OCI-M1 (cell line): ENCODE measurements at regions not wholly inside any gene's neighbourhood (a gene's known extent, or its start where the extent isn't known, plus 50 kb on each side); places are given as distances from the start of the nearest gene placed in this dataset.
A peak's percentile ranks its signal among the peaks of the same experiment; 100 is the strongest.

Source experiments
- DNase-seq: peaks from one replicate; lab custom pipeline; 2025; lab: John Stamatoyannopoulos, UW

DNA sequence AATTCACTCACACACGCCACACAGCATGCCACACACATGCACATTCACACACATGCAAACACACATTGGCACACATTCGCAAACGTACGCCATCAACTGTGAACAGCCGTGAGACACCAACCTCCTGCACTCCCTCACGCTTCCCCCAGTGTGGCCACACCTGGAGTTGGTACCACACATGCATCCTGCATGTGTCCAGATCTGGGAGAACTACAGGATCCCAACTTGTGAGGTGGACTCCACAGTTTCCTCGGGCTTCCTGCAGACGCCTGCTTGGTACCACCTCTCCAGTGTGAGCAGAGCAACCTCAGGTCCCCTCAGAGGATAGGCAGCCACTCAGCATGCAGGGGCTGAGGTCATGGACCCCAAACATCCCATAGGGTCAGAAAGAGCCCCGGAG is 239.0 kb downstream of the EIPR1 start:
- no peak for DNase-seq

DNA sequence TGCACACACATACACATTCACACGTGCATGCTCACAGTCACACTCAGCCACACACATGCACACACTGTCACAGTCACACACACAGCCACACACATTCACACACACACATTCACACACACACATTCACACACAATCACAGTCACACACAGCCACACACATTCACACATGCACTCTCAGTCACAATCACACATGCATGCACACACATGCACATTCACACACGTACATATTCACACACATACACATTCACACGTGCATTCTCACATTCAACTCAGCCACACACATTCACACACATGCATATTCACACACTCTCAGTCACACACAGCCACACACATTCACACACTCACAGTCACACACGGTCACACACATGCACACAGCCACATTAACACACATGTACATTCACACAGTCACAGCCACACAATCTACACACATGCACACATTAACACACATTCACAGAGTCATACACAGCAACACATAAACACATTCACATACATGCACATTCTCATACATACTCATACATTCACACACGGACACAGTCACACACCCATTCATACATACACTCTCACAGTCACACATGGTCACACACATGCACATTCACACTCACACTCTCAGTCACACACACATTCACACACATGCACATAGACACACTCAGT is 239.8 kb downstream of the EIPR1 start:
- DNase-seq, result no peak

DNA sequence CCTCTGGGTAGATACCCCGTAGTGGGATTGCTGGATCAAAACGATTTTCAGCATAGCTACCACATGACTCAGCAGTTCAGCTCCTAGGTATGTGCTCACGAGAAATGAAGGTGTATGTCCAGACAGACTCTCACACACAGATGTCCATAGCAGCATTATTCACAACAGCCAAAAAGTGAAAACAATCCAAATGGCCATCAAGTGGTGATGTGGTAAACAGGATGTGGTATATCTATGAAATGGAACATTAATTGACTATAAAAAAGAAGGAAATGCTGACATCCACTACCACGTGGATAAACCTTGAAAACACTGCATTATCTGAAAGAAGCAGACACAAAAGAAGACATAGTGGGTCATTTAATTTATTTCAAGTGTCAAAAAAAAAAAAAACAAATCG is 241.9 kb downstream of the EIPR1 start:
- no peak for DNase-seq

DNA sequence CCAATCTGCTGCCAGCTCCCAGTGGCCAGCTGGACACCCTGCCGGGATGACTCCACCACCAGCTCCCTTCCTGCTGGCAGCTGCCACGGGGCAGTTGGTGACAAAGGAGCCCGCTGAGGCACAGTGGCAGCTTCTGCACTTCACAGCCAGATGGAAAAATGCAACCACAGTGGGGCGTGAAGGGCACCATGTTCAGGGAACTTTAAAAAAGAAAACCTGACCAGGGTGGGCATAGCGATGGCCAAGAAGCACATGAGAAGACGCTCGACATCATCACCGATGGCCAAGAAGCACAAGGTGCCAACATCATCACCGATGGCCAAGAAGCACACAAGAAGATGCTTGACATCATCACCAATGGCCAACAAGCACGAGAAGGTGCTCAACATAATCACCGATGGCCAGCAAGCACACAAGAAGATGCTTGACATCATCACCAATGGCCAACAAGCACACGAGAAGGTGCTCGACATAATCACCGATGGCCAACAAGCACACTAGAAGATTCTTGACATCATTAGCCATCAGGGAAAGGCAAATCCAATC is 243.5 kb downstream of the EIPR1 start:
- DNase-seq, result no peak

DNA sequence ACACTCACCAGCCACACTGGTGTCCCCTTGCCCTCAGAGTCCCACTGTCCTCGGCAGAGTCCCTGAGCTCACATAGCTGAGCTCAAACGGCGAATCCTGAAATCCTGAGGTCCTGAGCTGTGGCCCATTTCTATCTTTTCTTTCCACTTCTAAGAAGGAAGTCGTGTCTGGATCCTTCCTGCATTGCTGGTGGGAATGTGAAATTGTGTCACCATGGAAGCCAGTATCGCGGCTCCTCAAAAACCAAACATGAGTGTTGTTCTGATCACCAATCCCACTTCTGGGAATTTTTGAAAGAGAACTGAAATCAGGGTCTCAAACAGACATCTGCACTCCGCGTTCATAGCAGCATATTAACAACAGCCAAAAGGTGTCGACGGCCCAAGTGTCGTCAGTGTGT is 244.7 kb downstream of the EIPR1 start:
- no peak for DNase-seq

DNA sequence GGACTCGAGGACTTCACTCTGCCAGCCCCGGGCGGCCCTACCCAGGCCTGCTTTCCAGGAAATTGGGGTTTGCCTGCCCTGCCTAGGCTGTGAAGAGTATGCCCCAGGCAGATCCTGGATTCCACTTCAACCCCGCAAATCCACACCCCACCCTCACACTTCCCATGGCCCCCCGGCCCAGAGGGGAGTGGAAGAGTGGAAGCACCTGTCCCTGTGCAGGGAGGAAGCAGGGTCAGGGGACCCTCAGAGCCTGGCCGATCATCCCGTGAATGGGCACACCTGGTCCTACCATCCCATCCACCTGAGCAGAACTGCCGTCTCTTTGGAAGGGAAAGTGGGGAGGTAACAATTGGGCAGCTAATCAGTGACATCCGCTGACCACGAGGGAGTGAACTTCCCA is 245.2 kb downstream of the EIPR1 start:
- no peak for DNase-seq

DNA sequence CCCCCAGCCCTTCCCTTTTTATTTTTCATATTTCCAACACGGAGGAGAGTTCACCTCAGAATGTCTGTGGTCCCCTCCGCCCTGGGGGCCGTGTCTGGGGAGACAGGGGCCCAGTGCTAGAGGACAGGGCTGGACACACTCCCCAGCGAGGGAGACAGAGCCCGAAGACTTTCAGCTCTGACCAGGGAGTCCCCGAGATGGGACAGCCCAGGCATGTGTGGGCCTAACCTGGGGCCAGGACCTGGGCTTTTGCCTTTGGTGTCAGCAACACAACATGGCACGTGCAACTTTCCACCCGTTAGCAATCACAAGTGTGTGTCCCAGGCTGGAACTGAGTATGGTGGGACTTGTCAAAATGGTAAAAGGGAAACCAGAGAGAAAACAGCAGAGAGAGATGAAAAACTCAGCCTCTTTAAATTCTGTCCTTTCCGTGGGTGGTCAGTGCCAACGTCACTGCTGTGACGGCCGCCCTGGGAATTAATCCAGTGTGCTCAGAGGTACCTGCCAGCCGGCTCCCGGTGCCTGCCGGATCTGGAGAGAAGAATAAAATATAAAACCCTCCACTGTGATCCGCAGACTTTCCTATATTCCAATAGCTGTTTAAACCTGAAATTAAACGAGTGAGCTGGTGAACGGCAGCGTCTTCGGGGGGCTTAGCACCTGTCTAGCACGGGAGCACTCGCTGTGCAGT is 245.8 kb downstream of the EIPR1 start:
- DNase-seq, result no peak

DNA sequence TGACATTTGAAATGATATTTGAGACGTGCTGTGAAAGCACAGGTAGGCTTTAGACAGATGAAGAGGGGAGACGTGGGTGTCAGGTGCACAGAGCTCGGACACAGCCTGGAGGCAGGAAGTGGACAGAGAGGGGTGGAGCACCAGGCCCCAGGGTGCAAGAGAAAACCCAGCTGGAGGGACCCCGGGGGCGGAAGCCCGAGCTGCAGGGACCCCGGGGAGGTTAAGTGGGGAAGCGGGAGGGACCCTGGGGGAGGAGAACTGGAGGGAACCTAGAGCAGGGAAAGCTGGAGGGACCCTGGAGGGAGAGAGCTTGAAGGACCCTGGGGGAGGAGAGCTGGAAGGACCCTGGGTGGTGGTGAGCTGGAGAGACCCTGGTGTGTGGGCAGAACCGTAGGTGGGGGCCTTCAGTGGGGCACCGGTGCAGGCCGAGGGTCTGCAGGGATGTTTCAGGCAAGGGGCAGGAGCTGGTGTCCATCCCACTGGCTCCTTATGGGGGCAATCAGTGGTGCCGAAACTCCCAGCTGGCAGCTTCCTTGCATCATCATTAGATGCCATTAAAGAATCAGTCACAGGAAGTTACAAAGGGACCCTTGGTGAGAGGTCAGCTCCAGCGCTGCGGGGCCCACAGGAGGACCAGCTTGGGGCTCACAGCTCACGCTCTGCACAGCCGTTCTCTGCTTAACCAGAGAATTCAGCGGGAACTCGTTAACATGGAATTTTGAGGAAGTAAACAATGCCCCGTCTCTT is 246.6 kb downstream of the EIPR1 start:
- no peak for DNase-seq

DNA sequence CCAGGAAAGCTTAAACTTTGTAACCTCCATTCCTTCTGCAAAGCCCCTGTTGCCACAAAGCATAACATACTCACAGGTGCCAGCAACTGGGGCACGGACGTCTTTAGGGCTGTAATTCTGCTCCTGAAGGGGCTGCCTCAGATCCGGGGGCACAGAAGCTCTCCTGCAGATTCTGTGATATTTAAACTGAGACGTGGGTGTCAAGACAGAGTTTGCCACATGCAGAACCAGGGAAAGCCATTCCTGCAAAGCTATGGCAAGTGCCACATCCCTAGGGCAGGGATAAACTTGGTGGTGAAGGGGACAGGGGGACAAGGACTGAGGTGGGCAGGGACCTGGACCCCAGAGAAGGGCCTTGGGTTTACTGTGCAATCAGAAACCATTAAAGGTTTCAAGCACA is 247.2 kb downstream of the EIPR1 start:
- no peak for DNase-seq

DNA sequence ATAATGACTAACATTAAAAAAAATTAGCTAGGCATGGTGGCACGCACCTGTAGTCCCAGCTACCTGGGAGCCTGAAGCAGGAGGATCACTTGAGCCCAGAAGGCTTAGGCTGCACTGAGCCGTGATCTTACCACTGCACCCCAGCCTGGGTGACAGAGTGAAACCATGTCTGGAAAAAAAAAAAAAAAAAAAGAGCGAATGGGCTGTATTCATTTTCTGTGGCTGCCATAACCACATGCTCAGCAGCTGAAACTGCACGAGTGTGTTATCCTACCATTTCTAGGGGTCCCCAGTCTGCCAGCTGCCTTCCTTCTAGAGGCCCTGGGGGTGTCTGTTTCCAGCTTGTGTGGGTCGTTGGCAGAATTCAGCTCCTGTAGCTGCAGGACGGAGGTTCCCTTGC is 247.8 kb downstream of the EIPR1 start:
- no peak for DNase-seq

DNA sequence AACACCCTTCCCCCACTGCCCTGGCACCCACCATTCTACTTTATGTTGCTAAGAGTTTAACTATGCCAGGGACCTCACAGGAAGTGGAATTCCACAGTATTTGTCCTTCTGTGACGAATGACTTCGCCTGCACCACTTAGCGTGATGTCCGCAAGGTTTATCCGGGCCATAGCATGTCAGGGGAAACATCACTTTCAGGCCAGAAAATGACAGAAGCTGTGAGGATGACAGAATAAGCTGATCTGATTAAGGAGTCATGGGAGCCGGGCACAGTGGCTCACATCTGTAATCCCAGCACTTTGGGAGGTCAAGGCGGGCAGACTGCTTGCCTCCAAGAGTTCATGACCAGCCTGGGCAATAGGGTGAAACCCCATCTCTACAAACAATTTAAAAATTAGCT is 248.8 kb downstream of the EIPR1 start:
- no peak for DNase-seq

DNA sequence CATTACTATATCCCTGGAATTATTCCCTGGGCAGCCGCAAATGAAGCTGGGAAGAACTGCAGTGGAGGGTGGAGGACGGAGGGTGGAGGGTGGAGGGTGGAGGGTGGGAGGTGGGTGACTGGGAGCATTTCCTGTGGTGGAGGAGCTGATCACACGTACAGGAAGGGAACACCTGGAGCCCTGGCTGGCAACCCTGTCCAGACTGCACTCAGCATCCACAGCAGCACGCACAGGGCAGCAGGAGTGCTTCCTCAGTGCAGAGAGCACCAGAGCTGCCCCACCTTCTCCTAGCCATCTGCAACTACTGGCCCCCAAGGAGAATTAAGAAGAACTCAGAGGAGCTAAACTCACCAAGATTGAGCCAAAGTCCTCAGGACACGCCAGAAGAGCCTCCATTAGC is 249.9 kb downstream of the EIPR1 start:
- no peak for DNase-seq

DNA sequence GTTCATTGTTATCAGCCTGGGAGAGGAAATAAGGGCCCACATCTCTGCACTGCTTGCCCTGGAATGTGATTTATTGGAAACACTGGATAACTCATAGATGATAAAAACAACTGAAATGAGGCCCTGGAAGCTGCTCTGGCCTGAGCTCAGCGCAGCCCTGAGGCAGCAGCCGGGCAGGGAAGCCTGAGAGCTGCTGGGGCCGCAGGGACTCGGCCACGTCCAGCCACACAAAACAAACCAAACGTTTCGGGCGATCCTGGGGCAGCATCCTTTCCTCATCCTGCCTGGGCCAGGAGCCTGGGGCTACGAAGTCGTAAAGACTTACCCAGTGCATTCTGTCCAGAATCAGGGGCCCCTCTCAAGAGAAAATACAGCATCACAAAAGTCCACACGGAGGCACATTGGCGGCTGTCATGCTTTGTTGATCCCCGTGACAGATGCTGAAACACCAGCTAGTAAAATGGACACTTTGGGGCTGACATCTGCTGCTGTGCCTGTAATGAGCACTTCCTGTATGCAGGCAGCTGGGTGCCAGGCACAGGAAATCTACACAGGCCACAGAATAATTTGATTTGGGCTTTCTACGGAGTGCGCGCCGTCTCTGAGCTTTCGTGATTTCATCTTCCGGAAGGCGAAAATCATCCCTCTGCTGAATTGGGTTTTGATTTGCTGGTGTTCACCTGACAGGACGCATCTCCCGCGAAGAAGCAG is 250.6 kb downstream of the EIPR1 start:
- no peak for DNase-seq

DNA sequence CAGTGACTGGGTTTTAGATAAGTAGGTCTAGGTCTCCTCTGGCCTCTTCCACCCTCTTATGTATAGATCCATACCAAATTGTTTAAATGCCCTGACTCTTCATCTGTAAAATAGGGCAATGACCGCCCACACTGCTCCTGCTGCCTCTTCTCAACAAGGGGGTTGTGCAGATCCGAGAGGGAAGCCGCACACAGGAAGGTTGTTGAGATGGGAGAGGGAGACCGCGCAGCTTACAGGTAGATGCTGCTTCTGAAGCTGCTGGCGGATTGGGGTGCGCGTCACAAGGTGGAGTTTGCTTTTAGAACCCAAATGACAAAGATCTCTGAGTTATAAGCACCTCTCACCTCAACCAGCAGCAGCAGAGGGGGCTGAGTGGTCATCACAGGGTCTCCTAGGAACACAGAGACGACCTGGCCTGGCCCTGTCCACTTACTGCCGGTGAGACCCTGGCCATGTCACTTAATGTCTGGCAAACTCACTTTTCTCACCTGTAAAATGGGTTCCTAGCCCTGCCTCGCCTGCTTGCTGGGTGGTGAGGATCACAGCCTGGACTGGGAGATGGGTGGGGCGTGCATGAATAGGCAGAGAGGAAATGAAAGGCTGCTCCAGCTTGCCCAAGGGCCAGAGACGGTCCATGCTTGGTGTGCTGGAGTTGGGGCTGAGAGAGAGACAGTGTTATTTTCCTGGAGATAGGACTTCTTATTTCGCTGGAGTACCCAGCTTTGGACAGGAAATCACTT is 251.3 kb downstream of the EIPR1 start:
- no peak for DNase-seq

DNA sequence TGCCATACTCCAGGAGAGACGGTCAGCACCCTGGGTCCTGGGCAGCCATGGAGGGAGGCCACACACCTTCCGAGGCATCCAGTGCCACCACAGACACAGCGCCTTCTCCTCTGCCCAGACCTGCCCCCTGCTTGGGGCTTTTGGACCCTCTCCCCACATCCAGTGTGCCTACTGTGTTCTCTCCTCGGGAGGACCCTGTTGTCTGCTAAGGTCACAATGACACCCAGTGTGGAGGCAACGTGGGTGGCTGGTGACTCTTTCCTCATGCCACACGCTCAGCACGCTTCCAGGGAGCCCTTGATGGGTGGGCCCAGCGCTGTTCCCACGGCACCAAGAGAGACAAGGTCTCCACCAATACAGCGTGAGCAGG is 251.9 kb downstream of the EIPR1 start:
- no peak for DNase-seq

DNA sequence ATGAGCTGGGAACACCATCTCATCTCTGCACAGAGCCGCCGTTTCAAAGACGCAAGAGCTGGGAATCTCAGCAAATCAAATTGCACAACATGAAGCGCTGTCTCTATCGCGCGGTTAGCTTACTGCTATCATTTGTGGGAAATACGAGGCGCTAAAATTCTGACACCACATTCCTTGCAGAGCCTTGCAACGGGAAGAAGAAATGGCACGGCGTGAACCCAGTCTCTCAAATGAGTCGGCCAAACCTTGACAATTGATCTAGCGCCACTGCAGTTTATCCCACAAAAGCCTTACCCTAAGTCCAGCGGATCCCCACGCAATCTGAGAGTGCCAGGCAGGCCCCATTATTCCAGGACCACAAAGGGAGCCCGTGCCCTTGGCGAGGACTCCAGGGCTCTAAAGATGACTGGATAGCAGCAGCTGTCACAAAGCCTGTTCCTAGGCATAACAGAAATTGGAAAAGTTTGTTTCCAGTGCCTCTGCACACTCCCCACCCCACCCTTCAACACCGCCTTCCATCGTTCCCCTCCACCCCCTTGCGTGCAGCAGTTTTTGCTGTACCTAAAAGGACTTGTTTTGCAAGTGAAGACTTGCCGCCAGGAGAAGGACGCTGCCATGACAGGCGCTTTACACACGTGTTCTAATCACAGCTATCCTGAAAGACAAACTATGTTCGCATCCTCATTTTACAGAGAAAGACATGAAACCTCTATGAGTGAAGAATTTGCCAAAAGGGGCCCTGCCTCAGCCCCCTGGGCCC is 252.4 kb downstream of the EIPR1 start:
- DNase-seq, result no peak

DNA sequence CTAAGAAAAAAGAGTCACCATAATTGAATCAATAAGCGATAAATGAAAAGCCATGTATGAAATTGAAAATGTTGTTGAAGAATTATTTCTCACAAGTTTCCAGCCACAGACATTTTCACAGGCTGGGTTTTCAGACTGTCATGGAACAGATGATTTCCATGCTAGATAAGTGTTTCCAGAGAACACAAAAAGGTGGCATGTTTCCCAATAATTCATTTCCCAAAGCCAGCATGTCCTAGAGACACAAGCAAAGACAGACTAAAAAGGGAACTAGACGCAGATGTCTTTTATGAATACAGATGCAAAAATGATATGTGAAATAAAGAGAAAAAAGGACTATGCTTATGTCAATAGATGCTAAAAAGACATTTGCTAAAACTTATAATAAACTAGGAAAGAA is 255.1 kb downstream of the EIPR1 start:
- DNase-seq, result no peak

DNA sequence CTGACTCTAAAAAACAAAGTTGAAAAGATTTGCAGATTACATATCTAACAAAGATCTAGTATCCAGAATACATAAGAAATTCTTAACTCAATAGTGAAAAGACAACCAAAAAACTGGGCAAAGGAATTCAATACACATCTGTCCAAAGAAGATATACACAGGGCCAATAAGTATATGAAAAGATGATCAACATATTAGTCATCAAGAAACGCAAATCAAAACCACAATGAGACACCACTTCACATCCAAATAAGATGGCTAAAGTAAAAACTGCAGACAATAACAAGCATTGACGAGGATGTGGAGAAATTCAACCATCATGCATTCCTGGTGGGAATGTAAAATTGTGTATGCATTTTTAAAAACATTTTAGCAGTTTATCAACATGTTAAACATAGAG is 256.0 kb downstream of the EIPR1 start:
- no peak for DNase-seq

DNA sequence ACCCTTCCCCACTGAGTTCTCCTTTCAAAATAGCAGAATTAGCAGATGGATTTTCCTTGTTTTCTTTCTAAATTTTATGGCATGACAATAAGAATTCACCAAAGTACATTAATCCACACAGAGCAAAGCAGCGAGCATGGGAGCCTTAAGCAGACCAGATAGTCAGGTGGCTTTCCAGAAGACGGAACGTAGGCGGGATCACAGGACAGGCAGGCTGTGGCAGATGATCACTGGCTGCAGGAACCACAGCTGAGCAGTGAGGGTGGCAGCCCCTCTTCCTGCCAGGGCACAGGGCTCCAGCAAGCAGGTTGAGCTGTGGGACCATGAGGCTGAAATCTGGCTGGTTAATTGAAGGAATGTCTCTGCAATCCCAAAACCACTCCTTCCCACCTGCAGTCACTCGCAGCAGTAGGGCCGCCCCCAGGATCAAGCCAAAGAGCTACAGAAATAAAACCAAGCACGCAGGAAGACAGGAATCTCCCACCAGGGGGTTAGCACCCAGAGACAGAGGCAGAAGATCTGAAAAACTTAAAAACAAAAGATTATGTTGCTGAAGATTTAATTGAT is 259.9 kb downstream of the EIPR1 start:
- DNase-seq, result no peak

DNA sequence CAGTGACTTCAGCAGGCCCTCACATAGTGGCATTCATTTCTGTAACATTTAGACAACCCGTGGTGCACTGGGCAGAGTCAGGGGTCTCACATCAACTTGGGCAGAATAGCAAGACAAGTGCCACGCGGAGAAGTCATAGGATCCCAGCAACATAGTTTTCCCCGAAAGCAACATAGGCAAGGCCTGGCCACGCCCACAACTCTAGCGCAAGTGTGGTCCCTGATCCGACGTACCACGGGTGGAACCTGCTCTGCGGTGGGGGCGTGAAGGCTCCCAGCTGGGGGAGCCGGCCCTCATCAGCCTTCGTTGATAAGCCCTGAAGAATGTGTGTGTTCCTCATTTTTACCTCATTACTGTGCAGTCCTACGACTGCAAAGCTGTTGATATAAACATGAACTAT is 261.2 kb downstream of the EIPR1 start:
- peak; percentile 23 for DNase-seq
